ENCODE measurements at regions not wholly inside any gene's neighbourhood (a gene's known extent, or its start where the extent isn't known, plus 50 kb on each side); places are given as distances from the start of the nearest gene placed in this dataset.

DNA sequence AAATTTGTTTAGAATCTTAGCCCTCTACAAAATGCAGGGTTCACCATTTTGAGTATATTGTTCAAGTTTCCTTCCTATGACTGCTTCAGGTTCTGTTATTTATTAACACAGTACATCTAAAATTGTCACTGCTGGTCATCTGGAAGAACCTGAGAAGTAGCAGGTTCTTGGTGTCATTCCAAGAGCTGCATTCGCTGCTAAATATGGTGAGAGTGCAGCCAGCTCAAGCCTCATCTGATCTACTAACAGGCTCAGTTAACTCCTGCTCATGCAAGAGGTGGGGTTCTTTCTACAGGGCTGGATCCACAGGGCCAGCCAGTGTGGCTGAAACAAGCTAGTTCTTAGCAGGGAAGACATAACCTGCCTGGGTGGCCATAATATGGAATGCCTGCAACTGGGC lies 1946.1 kb downstream of the TP53TG3F start:
- Histone ChIP-seq H3K36me3 (no peaks in the 10 kb centered on the region), H3K27ac (no peak overlapping the region), H3K9me3 (replicated peaks) (no peaks in the 10 kb centered on the region), H3K4me3 (no peak overlapping the region), H3K27me3 (no peaks in the 10 kb centered on the region), H3K4me1 (no peaks in the 10 kb centered on the region)
- no peak for DNase-seq

DNA sequence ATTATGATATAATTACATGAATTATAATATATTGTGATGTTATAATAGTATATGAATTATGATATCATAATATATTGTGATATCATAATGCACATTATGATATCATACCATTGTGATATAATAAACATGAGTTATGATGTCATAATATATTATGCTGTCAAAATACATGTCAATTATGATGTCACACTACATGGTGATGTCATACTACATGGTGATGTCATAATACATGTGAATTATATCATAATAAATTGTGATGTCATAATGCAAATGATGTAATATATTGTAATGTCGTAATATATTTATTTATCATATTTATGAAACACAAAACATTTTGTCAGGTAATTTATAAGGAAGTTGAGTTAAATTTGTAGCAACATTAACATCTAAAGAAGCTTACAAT lies 1950.1 kb downstream of the TP53TG3F start:
- no peak for DNase-seq
- Histone ChIP-seq H3K27me3 (no peaks in the 10 kb centered on the region), H3K4me3 (no peak overlapping the region), H3K9me3 (replicated peaks) (no peaks in the 10 kb centered on the region), H3K27ac (no peak overlapping the region), H3K4me1 (no peaks in the 10 kb centered on the region), H3K36me3 (no peaks in the 10 kb centered on the region)

DNA sequence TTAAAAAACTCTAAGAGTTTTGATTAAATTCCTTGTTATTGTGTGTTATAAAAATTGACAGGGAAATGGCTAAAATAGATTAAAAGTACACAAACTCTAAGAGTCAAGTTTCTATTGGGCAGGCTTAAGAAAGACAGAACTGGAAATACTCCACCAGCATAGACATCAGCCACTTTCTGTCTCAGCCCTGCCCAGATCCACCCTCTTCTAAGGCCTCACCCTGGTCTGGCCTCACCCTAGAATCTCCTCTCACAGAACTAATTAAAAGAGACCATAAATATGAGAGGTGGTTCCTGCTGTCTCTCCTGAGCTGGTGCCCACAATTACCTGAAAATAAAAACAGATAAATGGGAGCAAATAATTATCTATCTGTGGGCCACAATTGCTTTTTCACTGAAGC lies 1951.0 kb downstream of the TP53TG3F start:
- no peak overlapping the region for H3K4me3 ChIP-seq
- no peaks in the 10 kb centered on the region for H3K4me1 ChIP-seq
- H3K36me3 ChIP-seq: no peaks in the 10 kb centered on the region
- no peak for DNase-seq
- H3K9me3 ChIP-seq (replicated peaks): no peaks in the 10 kb centered on the region
- no peaks in the 10 kb centered on the region for H3K27me3 ChIP-seq
- H3K27ac ChIP-seq: no peak overlapping the region

DNA sequence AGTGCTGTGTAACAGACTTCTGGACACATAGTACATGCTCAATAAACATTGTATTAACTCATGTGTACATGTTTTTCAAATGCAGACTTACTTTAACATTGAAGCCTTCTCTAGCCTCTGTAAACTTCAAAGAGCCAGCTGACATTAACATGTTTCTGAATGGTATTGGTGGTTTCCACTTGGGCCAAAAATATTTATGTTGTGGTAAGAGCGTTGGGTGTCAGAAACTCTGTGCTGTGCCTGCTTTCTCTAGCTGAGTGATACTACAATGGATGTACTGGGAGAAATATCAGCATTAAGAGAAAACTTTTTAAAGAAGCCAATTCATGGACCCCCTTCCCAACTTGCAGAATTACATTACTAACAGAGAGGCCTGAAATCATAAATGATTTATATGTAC lies 1951.7 kb downstream of the TP53TG3F start:
- H3K9me3 ChIP-seq (replicated peaks): no peaks in the 10 kb centered on the region

DNA sequence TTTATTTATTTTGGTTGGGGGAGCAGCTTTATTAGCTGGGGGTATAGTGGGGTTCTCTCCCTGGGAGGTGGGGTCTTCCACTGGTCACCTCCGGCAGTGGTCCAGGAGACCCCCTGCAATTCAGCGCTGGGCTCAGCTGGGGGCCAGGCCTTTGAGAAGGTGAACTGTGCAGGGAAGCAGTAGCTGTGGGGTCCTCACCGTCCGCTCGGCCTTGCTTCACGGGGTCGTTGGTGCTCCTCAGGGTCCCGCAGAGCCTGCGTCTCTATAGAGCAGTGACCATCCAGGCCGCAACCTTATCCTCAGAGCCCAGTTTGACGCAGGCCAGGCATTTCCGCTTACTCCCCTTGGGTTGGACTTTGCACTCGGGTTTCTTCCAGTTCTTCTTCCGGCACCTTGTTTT lies 1954.7 kb downstream of the TP53TG3F start:
- Histone ChIP-seq H3K4me3 (no peak overlapping the region), H3K4me1 (no peaks in the 10 kb centered on the region), H3K27ac (no peak overlapping the region), H3K27me3 (no peaks in the 10 kb centered on the region), H3K9me3 (replicated peaks) (no peaks in the 10 kb centered on the region), H3K36me3 (no peaks in the 10 kb centered on the region)
- DNase-seq: no peak

More for the DNA sequence above, 1951.7 kb downstream of the TP53TG3F start:
- H3K27me3 ChIP-seq: no peaks in the 10 kb centered on the region
- H3K4me3 ChIP-seq: no peak overlapping the region
- H3K4me1 ChIP-seq: no peaks in the 10 kb centered on the region
- H3K27ac ChIP-seq: no peak overlapping the region
- no peak for DNase-seq
- H3K36me3 ChIP-seq: no peaks in the 10 kb centered on the region

DNA sequence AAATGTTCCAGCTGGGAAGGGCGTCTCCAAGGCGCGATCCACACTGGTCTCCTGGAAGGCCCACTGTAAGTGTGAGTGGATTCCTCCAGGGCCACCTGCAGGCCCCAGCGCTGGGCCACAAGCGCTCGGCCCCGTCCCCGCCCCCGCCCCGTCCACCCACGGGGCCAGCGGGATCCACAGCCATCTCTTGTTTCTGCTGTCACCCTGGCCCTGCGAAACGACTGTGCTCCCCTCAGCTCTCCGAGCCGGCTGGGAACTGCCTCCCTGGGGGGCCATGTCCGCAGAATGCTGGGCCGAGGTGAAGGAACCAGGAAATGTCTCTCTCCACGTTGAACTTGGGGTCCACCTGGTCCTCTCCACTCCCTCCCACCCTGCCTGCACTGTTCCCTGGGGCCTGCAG lies 1955.2 kb downstream of the TP53TG3F start:
- H3K36me3 ChIP-seq: no peaks in the 10 kb centered on the region
- no peaks in the 10 kb centered on the region for H3K9me3 ChIP-seq (replicated peaks)
- H3K4me1 ChIP-seq: no peaks in the 10 kb centered on the region
- no peak for DNase-seq
- H3K27me3 ChIP-seq: no peaks in the 10 kb centered on the region
- no peak overlapping the region for H3K27ac ChIP-seq
- H3K4me3 ChIP-seq: no peak overlapping the region

DNA sequence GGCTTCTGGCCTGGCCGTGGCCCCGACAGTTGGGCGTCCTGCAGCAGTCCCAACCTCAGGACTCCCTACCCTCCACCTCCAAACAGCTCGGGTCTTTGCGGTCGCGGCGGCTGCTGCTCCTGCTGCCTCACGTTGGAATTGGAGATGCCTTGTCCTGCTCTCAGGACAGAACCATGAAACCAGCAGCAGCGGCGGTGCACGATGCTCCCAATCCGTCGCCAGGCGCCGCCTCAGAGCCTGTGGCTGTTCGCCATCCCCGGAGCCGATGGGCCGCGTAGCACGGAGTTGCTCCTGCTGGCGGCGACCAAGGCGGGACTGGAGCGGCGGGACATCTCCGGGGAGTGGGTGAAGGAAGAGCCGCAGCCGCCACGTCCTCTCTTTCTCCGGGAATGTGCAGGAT lies 1965.9 kb downstream of the TP53TG3F start:
- Histone ChIP-seq H3K4me3 (no peak overlapping the region), H3K4me1 (no peaks in the 10 kb centered on the region), H3K9me3 (replicated peaks) (no peaks in the 10 kb centered on the region), H3K27me3 (no peaks in the 10 kb centered on the region), H3K36me3 (no peaks in the 10 kb centered on the region), H3K27ac (no peak overlapping the region)
- no peak for DNase-seq

DNA sequence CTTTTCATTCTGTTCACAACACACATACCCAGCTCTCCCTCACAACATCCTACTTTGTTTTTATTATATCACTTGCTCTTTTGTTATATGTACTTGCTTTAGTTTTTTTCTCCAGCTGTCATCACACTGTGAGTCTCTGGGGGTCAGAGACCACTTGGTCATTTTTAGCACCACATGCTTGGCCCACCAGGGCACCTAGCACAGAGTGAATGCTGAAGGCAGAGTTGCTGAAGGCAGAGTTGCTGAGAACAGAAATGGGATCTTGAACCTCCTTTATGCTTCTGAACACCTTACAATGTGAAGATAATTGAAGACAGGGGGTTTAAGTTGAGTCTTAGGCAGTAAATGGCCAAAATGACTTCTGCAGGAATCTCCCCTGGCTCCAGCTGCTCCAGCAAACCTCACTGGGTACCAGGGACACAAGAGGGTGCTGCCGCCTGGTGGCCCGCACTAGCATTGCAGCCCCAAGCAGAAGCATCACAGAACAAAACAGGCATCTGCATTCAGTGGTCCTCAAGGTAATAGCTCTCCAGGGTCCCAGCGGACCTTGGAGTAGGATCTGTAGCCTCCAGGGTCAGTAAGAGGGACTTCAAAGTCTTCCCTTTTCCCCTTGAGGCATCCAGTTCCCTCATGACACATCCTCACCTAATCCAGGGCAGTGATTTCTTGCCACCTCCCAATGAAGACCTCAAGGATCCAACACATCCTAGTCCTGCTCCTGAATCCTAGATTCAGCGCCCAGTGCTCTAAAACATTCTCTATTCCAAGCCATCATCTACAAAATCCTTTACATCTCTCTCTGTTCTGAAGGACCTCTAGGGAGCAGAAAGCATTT lies 1972.6 kb downstream of the TP53TG3F start:
- Histone ChIP-seq H3K27me3 (no peaks in the 10 kb centered on the region), H3K27ac (no peak overlapping the region), H3K4me1 (no peaks in the 10 kb centered on the region), H3K9me3 (replicated peaks) (no peaks in the 10 kb centered on the region), H3K4me3 (no peak overlapping the region), H3K36me3 (no peaks in the 10 kb centered on the region)
- DNase-seq: peak; percentile 41 to 50

DNA sequence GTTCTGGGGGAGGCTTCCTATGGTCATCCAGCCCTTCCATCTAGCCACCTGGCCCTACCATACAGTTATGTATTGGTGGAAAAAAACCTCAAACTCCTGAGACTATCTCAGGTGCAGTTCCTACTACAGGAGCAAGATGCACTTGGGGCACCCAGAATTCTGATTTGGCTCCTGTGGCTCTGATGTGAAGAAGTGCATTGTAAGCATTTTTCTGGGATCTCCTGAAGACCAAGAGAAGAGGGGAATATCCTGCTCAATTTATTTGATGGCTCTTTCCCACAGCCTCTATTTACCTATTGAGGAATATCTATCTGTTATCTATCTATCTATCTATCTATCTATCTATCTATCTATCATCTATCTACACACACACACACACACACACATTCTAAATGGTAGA lies 1981.5 kb downstream of the TP53TG3F start:
- H3K9me3 ChIP-seq (replicated peaks): no peaks in the 10 kb centered on the region
- no peaks in the 10 kb centered on the region for H3K36me3 ChIP-seq
- H3K27me3 ChIP-seq: no peaks in the 10 kb centered on the region
- H3K27ac ChIP-seq: no peak overlapping the region
- H3K4me3 ChIP-seq: no peak overlapping the region
- no peaks in the 10 kb centered on the region for H3K4me1 ChIP-seq
- DNase-seq: no peak

DNA sequence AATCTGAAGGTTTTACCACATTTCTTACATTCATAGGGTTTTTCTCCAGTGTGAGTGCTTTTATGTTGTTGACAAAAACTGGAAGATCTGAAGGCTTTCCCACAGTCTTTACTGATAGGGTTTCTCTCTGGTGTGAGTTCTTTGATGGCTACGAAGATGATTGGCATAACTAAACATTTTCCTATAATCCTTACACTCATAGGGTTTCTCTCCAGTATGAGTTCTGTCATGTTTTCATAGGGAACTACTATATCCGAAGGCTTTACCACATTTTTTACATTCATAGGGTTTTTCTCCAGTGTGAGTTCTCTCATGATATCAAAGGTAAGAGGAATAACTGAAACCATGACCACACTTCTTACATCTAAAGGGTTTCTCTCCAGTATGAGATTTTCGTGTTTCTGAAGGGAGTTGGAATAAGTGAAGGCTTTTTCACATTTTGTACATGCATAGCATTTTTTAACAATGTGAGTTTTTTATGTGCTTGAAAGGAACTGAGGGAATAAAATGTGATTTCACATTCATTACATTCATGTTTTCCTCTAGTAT lies 1987.7 kb downstream of the TP53TG3F start:
- Histone ChIP-seq H3K9me3 (replicated peaks) (no peaks in the 10 kb centered on the region), H3K4me1 (no peaks in the 10 kb centered on the region), H3K4me3 (no peak overlapping the region), H3K36me3 (no peaks in the 10 kb centered on the region), H3K27me3 (no peaks in the 10 kb centered on the region), H3K27ac (no peak overlapping the region)
- DNase-seq: no peak

DNA sequence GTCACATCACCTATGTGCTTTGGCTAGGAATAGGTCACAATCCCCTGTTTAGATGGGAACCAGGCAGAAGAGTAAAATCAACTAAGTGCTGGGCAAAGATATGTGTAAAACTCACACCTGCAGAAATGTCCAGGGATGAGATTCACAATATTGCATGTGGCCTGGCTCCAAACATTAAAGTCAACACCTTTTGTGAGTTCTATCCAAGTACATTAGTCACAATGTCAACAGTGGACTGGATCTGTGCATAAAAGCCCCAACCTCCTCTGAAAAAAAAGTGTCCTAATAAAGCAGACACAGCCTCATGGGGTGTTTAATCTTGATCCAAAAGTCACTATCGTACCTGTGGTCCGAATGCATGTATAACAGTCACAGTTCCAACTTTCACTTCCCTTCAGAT lies 1990.3 kb downstream of the TP53TG3F start:
- Histone ChIP-seq H3K27ac (no peak overlapping the region), H3K4me1 (no peaks in the 10 kb centered on the region), H3K9me3 (replicated peaks) (no peaks in the 10 kb centered on the region), H3K27me3 (no peaks in the 10 kb centered on the region), H3K36me3 (no peaks in the 10 kb centered on the region), H3K4me3 (no peak overlapping the region)
- DNase-seq: no peak

DNA sequence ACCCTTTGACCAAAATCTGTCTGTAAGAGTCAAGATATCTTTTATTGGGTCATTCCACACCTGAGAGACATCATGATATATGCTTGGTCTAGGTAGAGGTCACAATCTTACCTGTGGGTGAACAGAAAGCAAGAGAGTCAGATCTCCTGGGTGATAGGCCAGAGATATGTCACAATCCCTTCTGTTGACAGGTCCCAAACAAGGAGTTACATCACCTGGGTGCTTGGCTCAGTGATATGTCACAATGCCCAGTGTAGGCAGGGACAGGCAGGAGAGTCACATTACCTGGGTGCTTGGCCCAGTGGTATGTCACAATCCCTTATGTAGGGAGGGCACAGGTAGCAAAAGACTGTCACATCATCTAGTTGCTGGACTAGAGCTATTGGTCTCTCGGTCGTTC lies 1991.2 kb downstream of the TP53TG3F start:
- H3K4me1 ChIP-seq: no peaks in the 10 kb centered on the region
- no peak for DNase-seq
- H3K27ac ChIP-seq: no peak overlapping the region
- H3K36me3 ChIP-seq: no peaks in the 10 kb centered on the region
- no peak overlapping the region for H3K4me3 ChIP-seq
- no peaks in the 10 kb centered on the region for H3K9me3 ChIP-seq (replicated peaks)
- no peaks in the 10 kb centered on the region for H3K27me3 ChIP-seq

DNA sequence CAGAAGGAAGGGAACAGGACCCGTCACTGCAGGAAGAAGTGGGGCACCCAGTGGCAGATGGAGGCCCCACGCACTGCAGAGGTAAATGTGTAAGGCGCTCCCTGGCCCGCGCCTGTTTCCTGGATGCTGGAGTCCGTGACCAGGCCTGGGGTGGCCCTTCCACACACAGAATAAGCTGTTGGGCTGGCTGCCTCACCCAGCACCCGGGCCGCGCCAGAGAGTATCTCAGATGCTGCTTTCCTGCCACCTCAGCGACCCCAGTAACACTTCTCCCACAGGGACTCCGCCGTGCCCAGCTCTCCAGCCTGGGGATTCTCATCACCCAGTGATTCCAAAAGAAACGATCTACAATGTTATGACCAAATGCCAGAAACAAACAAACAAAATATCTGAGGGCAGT lies 1993.1 kb downstream of the TP53TG3F start:
- no peaks in the 10 kb centered on the region for H3K9me3 ChIP-seq (replicated peaks)

DNA sequence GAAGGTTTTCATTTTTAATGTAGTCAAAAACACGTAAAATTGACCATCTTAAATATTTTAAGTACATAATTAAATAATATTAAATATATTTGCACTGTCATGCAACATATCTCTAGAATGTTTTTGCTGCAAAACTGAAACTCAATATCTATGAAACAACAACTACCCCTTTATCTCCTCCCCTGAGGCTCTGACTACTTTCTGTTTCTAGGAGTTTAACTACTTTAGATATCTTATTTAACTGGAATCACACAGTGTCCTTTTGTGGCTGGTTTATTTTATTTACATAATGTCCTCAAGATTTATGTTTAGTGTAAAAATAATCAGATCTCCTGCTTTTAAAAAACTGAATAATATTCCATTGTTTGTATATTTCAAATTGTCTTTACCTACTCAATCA lies 2003.9 kb downstream of the TP53TG3F start:
- H3K4me1 ChIP-seq: no peaks in the 10 kb centered on the region
- H3K27me3 ChIP-seq: no peaks in the 10 kb centered on the region
- peak in 1 of 2 experiments; percentile 2 for DNase-seq
- no peaks in the 10 kb centered on the region for H3K9me3 ChIP-seq (replicated peaks)
- H3K4me3 ChIP-seq: no peak overlapping the region
- H3K27ac ChIP-seq: no peak overlapping the region
- no peaks in the 10 kb centered on the region for H3K36me3 ChIP-seq

More for the DNA sequence above, 1993.1 kb downstream of the TP53TG3F start:
- H3K27me3 ChIP-seq: no peaks in the 10 kb centered on the region
- H3K27ac ChIP-seq: no peak overlapping the region
- no peaks in the 10 kb centered on the region for H3K4me1 ChIP-seq
- no peak overlapping the region for H3K4me3 ChIP-seq
- no peaks in the 10 kb centered on the region for H3K36me3 ChIP-seq
- DNase-seq: no peak

DNA sequence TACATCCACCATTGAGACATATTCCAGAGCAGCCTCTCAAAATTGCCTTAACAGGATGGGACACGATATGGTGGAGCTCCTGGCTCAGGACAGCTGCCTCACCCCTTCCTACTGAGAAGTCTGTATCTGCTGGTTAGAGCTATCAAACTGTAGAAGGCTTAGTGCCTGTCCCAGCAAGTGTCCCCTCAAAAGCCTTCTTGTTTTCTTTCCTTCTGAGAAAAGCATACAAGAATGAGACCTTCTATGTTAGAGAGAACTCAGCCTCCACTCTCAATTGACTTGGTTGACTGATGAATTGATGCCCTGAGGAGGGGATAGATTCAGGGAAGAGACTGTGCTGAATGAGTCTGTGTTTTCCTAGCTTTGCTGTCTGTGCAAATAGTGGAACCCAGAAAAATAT lies 2020.9 kb downstream of the TP53TG3F start:
- Histone ChIP-seq H3K9me3 (replicated peaks) (no peaks in the 10 kb centered on the region), H3K36me3 (no peaks in the 10 kb centered on the region), H3K4me3 (no peak overlapping the region), H3K27me3 (no peaks in the 10 kb centered on the region), H3K27ac (no peak overlapping the region), H3K4me1 (no peaks in the 10 kb centered on the region)
- DNase-seq: no peak

DNA sequence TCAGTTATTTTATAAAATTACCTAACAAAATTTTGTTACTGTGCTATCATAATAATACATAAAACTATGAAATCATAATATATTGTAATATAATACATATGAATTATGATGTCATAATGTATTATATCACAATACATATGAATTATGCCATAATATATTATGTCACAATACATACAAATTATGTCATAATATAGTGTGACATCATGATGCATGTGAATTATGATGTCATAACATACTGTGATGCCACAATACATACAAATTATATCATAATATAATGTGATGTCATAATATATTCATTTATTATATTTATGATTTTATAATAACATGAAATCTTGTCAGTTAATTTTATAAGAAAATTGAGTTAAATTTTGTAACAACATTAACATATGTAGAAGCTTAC lies 2021.6 kb downstream of the TP53TG3F start:
- H3K9me3 ChIP-seq (replicated peaks): no peaks in the 10 kb centered on the region
- H3K27me3 ChIP-seq: no peaks in the 10 kb centered on the region
- no peak overlapping the region for H3K27ac ChIP-seq
- DNase-seq: no peak
- H3K36me3 ChIP-seq: no peaks in the 10 kb centered on the region
- H3K4me1 ChIP-seq: no peaks in the 10 kb centered on the region
- no peak overlapping the region for H3K4me3 ChIP-seq

Measured in SJCRH30 (cell line).